Esophagus muscularis mucosa (tissue), 4 donors: ENCODE measurements at regions not wholly inside any gene's neighbourhood (a gene's known extent, or its start where the extent isn't known, plus 50 kb on each side); places are given as distances from the start of the nearest gene placed in this dataset.

Experiments
- CTCF ChIP-seq, 3 experiments: fragments of 200-600 bp in 2 of 3; fragments of 450-650 bp in 1 of 3; sonication (generic) in 2 of 3; IDR thresholded peaks; one replicate each; pipeline ENCODE4 v1.5.1; 2017 to 2019; ENCODE audit warnings: antibody characterized with exemption in 3 of 3, mild to moderate bottlenecking in 2 of 3, moderate library complexity in 1 of 3
- EP300 ChIP-seq: sonication (generic); formaldehyde crosslinking; IDR thresholded peaks from one replicate; pipeline ENCODE4 v1.6.1; 2017; ENCODE audit warnings: antibody characterized with exemption
- POLR2A ChIP-seq: fragments of 450-650 bp; IDR thresholded peaks from one replicate; pipeline ENCODE4 v1.6.1; 2017; ENCODE audit warnings: antibody characterized with exemption, moderate library complexity, mild to moderate bottlenecking, low read depth

DNA sequence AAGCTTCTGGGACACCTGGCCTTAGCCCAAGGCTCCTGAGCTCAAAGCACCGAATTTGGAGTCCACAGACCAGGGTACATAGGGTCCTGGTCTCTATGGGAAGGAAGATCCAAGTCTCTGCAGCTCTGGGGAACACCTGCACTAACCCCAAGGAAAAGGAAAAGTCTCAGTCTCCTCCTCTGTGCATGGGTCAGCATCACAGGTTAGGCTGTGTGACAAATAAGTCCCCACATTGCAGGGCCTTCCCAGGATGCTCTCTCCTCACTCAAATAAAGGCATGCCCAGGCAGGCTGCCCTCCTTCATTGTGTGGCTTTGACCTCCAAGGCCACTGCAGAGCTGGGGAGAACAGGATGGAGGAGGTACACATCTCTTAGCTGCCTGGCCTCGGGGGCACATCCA lies 121.0 kb upstream of the ZMIZ1 start:
- no peak for TF ChIP-seq CTCF (IDR thresholded peaks at IDR 0.05)
- no peak for TF ChIP-seq POLR2A
- no peak for TF ChIP-seq EP300
